SU-DHL-6 (cell line): ENCODE measurements at regions not wholly inside any gene's neighbourhood (a gene's known extent, or its start where the extent isn't known, plus 50 kb on each side); places are given as distances from the start of the nearest gene placed in this dataset.

Experiments
- EZH2phosphoT487 ChIP-seq: fragments of 200-600 bp; sonication (generic), shearing (Covaris generic); conservative IDR thresholded peaks from 2 replicates; pipeline ENCODE4 v1.6.1; 2018; ENCODE audit warnings: mild to moderate bottlenecking, antibody characterized with exemption, low read length, moderate library complexity, mixed read lengths
- TF ChIP-seq, protein P1 (sequence below): fragments of 200-600 bp; sonication (generic); IDR thresholded peaks from one replicate; pipeline ENCODE4 v1.5.1; 2017; ENCODE audit warnings: antibody characterized with exemption, mild to moderate bottlenecking, low read length, moderate library complexity; ENCODE audit not compliant: insufficient read depth, poor library complexity, severe bottlenecking

GRCh38 chr3:107919239-107919638, 171.6 kb downstream of the CD47 start:
- TF ChIP-seq, protein P1, sequence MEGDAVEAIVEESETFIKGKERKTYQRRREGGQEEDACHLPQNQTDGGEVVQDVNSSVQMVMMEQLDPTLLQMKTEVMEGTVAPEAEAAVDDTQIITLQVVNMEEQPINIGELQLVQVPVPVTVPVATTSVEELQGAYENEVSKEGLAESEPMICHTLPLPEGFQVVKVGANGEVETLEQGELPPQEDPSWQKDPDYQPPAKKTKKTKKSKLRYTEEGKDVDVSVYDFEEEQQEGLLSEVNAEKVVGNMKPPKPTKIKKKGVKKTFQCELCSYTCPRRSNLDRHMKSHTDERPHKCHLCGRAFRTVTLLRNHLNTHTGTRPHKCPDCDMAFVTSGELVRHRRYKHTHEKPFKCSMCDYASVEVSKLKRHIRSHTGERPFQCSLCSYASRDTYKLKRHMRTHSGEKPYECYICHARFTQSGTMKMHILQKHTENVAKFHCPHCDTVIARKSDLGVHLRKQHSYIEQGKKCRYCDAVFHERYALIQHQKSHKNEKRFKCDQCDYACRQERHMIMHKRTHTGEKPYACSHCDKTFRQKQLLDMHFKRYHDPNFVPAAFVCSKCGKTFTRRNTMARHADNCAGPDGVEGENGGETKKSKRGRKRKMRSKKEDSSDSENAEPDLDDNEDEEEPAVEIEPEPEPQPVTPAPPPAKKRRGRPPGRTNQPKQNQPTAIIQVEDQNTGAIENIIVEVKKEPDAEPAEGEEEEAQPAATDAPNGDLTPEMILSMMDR, result no peak
- no peak for TF ChIP-seq EZH2phosphoT487
